ENCODE measurements at regions not wholly inside any gene's neighbourhood (a gene's known extent, or its start where the extent isn't known, plus 50 kb on each side); places are given as distances from the start of the nearest gene placed in this dataset.

DNA sequence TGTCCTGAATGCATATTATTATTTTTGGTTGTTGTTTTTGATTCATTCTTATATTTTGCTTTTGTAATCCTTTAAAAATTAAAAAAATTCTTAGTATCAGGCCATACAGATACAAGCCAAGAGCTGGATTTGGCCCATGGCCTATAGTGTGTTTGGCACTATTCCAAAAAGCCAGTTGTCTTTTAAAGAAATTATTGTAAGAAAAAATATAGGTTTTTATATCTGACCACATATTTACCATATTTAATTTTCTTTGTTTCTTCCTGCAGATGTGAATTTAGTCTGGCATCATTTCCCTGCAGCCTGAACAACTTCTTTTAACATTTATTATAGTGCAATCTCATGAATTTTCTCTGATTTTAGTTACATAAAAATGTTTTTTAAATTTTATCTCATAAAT lies 652.8 kb upstream of the NR3C2 start:
- Mint-ChIP-seq H3K27me3 (ENCODE audit: insufficient read depth, unreplicated experiment) (no peaks in the 10 kb centered on the region), H3K4me3 (ENCODE audit: unreplicated experiment) (no peak overlapping the region), H3K36me3 (ENCODE audit: insufficient read depth, unreplicated experiment) (no peaks in the 10 kb centered on the region), H3K4me1 (ENCODE audit: insufficient read depth, unreplicated experiment) (no peaks in the 10 kb centered on the region), H3K27ac (ENCODE audit: low read depth, unreplicated experiment) (no peak overlapping the region), H3K9me3 (ENCODE audit: unreplicated experiment) (peaks cover 7% of the 10 kb centered on the region)
- no peak for TF ChIP-seq CTCF (IDR thresholded peaks at IDR 0.05; ENCODE audit: unreplicated experiment)
- no peak for DNase-seq (ENCODE audit: unreplicated experiment)
- BruUV-seq (replicated peaks) = no TSS peak
- intact Hi-C loops (cut with micrococcal nuclease) = no loop called here
- POLR2A ChIA-PET = no interaction called here
- CTCF ChIA-PET = interaction anchor here (0.6 kb wide), 1 partner anchor 221 kb away, joined by 4 read pairs; no protein-coding TSS in a partner anchor

GRCh38 chr4:149084144-149084543 lies 641.9 kb upstream of the NR3C2 start:
- Mint-ChIP-seq H3K4me3 (ENCODE audit: unreplicated experiment) (no peak overlapping the region), H3K36me3 (ENCODE audit: insufficient read depth, unreplicated experiment) (no peaks in the 10 kb centered on the region), H3K4me1 (ENCODE audit: insufficient read depth, unreplicated experiment) (no peaks in the 10 kb centered on the region), H3K9me3 (ENCODE audit: unreplicated experiment) (peaks cover 8% of the 10 kb centered on the region), H3K27me3 (ENCODE audit: insufficient read depth, unreplicated experiment) (no peaks in the 10 kb centered on the region), H3K27ac (ENCODE audit: low read depth, unreplicated experiment) (no peak overlapping the region)
- DNase-seq (ENCODE audit: unreplicated experiment) = no peak
- no TSS peak for BruUV-seq (replicated peaks)
- intact Hi-C loops (cut with micrococcal nuclease) = no loop called here
- ChIA-PET POLR2A (no interaction called here), CTCF (no interaction called here)
- no peak for TF ChIP-seq CTCF (IDR thresholded peaks at IDR 0.05; ENCODE audit: unreplicated experiment)

- CTCF ChIA-PET = interaction anchor here (0.6 kb wide), 1 partner anchor 117 kb away, joined by 4 read pairs; no protein-coding TSS in a partner anchor
- Mint-ChIP-seq H3K9me3 (ENCODE audit: unreplicated experiment) (no peaks in the 10 kb centered on the region), H3K27me3 (ENCODE audit: insufficient read depth, unreplicated experiment) (no peaks in the 10 kb centered on the region), H3K36me3 (ENCODE audit: insufficient read depth, unreplicated experiment) (no peaks in the 10 kb centered on the region), H3K27ac (ENCODE audit: low read depth, unreplicated experiment) (no peak overlapping the region), H3K4me1 (ENCODE audit: insufficient read depth, unreplicated experiment) (no peaks in the 10 kb centered on the region), H3K4me3 (ENCODE audit: unreplicated experiment) (no peak overlapping the region)
- BruUV-seq (replicated peaks) = no TSS peak
- TF ChIP-seq CTCF (IDR thresholded peaks at IDR 0.05; ENCODE audit: unreplicated experiment) = no peak
- no peak for DNase-seq (ENCODE audit: unreplicated experiment)
- POLR2A ChIA-PET = no interaction called here
- intact Hi-C loops (cut with micrococcal nuclease) = no loop called here
Observed at GRCh38 chr4:149077181-149077580, 635.0 kb upstream of the NR3C2 start.

DNA sequence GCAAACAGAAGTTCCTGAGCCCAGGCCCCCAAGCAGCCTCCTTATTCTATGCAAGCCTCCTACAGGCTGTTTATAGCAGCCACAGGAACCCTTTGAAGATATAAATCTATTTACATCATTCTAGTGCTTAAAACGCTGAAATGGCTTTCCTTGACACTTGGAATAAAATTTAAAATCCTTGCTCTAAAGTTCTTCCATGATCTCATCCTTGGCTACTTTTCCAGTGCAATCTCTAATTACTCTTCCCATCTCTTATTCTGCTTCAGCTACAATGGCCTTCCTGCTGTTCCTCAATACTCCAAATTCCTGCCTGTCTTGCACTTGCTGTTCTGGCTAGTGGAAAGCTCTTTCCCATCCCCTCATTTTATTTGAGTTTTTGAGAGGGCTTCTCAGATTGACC lies 634.2 kb upstream of the NR3C2 start:
- H3K27ac Mint-ChIP-seq (ENCODE audit: low read depth, unreplicated experiment) = no peak overlapping the region
- no peaks in the 10 kb centered on the region for H3K4me1 Mint-ChIP-seq (ENCODE audit: insufficient read depth, unreplicated experiment)
- DNase-seq (ENCODE audit: unreplicated experiment) = no peak
- POLR2A ChIA-PET = no interaction called here
- H3K27me3 Mint-ChIP-seq (ENCODE audit: insufficient read depth, unreplicated experiment) = no peaks in the 10 kb centered on the region
- no peaks in the 10 kb centered on the region for H3K36me3 Mint-ChIP-seq (ENCODE audit: insufficient read depth, unreplicated experiment)
- CTCF ChIA-PET = no interaction called here
- no TSS peak for BruUV-seq (replicated peaks)
- H3K9me3 Mint-ChIP-seq (ENCODE audit: unreplicated experiment) = no peaks in the 10 kb centered on the region
- no peak for TF ChIP-seq CTCF (IDR thresholded peaks at IDR 0.05; ENCODE audit: unreplicated experiment)
- H3K4me3 Mint-ChIP-seq (ENCODE audit: unreplicated experiment) = no peak overlapping the region
- intact Hi-C loops (cut with micrococcal nuclease) = no loop called here
